ENCODE measurements at regions not wholly inside any gene's neighbourhood (a gene's known extent, or its start where the extent isn't known, plus 50 kb on each side); places are given as distances from the start of the nearest gene placed in this dataset.

DNA sequence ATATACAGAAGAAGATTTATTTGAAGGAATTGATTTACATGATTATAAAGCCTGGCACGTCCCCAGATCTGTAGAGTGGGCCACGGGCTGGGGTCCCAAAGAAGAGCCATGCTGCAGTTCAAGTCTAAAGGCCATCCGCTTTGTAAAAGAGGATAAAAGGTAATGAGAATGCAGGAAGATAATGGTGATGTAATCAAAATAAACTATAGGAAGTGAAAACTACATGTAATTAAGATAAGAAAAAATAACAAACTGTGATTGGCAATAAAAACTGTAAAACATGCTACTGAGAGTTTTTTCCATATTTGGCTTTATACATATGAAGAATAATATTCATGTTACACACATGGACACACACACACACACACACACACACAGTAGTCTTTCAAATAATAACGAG is 59.0 kb upstream of the TMEFF2 start:
- TF ChIP-seq EP300 (IDR thresholded peaks at IDR 0.05; ENCODE audit: borderline replicate concordance), result no peak
- no peak for TF ChIP-seq EGR1 (IDR thresholded peaks at IDR 0.05)
- no peak for TF ChIP-seq TCF12 (IDR thresholded peaks at IDR 0.05; ENCODE audit: low read depth)
- no peak for TF ChIP-seq TEAD4 (IDR thresholded peaks at IDR 0.05)
- TF ChIP-seq, protein P1, sequence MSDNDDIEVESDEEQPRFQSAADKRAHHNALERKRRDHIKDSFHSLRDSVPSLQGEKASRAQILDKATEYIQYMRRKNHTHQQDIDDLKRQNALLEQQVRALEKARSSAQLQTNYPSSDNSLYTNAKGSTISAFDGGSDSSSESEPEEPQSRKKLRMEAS (IDR thresholded peaks at IDR 0.05), result no peak
- no peak for TF ChIP-seq YY1 (IDR thresholded peaks at IDR 0.05; ENCODE audit: low read depth)
- no peak for TF ChIP-seq CREB1 (IDR thresholded peaks at IDR 0.05; ENCODE audit: low read depth)
- TF ChIP-seq, protein P2, sequence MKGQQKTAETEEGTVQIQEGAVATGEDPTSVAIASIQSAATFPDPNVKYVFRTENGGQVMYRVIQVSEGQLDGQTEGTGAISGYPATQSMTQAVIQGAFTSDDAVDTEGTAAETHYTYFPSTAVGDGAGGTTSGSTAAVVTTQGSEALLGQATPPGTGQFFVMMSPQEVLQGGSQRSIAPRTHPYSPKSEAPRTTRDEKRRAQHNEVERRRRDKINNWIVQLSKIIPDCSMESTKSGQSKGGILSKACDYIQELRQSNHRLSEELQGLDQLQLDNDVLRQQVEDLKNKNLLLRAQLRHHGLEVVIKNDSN (IDR thresholded peaks at IDR 0.05), result no peak
- TF ChIP-seq, protein P3, sequence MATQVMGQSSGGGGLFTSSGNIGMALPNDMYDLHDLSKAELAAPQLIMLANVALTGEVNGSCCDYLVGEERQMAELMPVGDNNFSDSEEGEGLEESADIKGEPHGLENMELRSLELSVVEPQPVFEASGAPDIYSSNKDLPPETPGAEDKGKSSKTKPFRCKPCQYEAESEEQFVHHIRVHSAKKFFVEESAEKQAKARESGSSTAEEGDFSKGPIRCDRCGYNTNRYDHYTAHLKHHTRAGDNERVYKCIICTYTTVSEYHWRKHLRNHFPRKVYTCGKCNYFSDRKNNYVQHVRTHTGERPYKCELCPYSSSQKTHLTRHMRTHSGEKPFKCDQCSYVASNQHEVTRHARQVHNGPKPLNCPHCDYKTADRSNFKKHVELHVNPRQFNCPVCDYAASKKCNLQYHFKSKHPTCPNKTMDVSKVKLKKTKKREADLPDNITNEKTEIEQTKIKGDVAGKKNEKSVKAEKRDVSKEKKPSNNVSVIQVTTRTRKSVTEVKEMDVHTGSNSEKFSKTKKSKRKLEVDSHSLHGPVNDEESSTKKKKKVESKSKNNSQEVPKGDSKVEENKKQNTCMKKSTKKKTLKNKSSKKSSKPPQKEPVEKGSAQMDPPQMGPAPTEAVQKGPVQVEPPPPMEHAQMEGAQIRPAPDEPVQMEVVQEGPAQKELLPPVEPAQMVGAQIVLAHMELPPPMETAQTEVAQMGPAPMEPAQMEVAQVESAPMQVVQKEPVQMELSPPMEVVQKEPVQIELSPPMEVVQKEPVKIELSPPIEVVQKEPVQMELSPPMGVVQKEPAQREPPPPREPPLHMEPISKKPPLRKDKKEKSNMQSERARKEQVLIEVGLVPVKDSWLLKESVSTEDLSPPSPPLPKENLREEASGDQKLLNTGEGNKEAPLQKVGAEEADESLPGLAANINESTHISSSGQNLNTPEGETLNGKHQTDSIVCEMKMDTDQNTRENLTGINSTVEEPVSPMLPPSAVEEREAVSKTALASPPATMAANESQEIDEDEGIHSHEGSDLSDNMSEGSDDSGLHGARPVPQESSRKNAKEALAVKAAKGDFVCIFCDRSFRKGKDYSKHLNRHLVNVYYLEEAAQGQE (IDR thresholded peaks at IDR 0.05; ENCODE audit: low read depth), result no peak
- TF ChIP-seq NFIC (IDR thresholded peaks at IDR 0.05), result no peak
- TF ChIP-seq CEBPB (IDR thresholded peaks at IDR 0.05), result no peak
- TF ChIP-seq RAD21 (IDR thresholded peaks at IDR 0.05; ENCODE audit: low read depth), result no peak
- no peak for TF ChIP-seq ZBTB7A (IDR thresholded peaks at IDR 0.05; ENCODE audit: low read depth)
- TF ChIP-seq TAF1 (IDR thresholded peaks at IDR 0.05; ENCODE audit: low read depth), result no peak
- no peak for TF ChIP-seq FOXM1 (IDR thresholded peaks at IDR 0.05; ENCODE audit: borderline replicate concordance, low read depth)

DNA sequence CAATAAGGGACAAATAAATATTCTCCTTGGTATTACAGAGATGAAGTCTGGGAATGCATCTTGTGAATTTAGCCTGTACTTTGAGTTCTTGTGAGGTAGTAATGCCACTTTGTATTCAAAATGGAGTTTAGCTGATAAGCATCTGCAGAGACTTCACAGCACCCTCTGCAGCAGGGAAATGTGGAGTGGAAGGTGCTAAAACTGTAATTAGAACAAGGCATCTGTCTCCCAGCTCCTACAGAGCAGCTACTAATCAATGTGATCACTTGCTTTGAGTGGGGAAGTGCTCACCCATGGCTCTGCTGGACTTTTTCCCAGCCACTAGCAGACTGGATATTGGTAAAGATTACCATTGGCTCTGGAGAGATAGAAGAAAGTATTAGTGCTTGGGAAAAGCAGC is 56.2 kb upstream of the TMEFF2 start:
- TF ChIP-seq CEBPB (IDR thresholded peaks at IDR 0.05), result no peak
- no peak for TF ChIP-seq TCF12 (IDR thresholded peaks at IDR 0.05; ENCODE audit: low read depth)
- no peak for TF ChIP-seq TAF1 (IDR thresholded peaks at IDR 0.05; ENCODE audit: low read depth)
- TF ChIP-seq EGR1 (IDR thresholded peaks at IDR 0.05), result no peak
- TF ChIP-seq YY1 (IDR thresholded peaks at IDR 0.05; ENCODE audit: low read depth), result no peak
- TF ChIP-seq FOXM1 (IDR thresholded peaks at IDR 0.05; ENCODE audit: borderline replicate concordance, low read depth), result no peak
- TF ChIP-seq CREB1 (IDR thresholded peaks at IDR 0.05; ENCODE audit: low read depth), result no peak
- TF ChIP-seq, protein P1 (IDR thresholded peaks at IDR 0.05), result no peak
- no peak for TF ChIP-seq TEAD4 (IDR thresholded peaks at IDR 0.05)
- TF ChIP-seq, protein P2 (IDR thresholded peaks at IDR 0.05), result no peak
- no peak for TF ChIP-seq RAD21 (IDR thresholded peaks at IDR 0.05; ENCODE audit: low read depth)
- TF ChIP-seq NFIC (IDR thresholded peaks at IDR 0.05), result no peak
- TF ChIP-seq, protein P3 (IDR thresholded peaks at IDR 0.05; ENCODE audit: low read depth), result no peak
- no peak for TF ChIP-seq ZBTB7A (IDR thresholded peaks at IDR 0.05; ENCODE audit: low read depth)
- TF ChIP-seq EP300 (IDR thresholded peaks at IDR 0.05; ENCODE audit: borderline replicate concordance), result no peak

DNA sequence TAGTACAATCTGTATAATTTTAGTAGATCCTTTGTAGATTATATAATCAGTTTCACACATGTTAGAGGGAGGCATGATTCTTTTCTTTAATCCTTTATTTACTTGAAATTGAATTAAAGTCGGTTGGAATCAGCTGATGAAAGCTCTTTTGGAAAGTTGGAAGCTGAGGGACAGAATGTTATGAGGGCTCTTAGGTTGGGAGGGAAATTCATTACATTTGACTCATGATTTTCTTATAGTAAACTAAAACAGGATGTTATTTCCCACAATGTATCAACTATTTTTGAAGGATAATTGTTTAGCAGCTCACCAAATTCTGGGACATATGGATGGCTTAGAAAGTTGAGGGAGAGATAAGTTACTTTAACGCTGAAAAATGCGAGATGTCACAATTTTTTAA is 52.7 kb upstream of the TMEFF2 start:
- TF ChIP-seq, protein P3 (IDR thresholded peaks at IDR 0.05; ENCODE audit: low read depth), result no peak
- TF ChIP-seq EP300 (IDR thresholded peaks at IDR 0.05; ENCODE audit: borderline replicate concordance), result no peak
- no peak for TF ChIP-seq TAF1 (IDR thresholded peaks at IDR 0.05; ENCODE audit: low read depth)
- TF ChIP-seq CREB1 (IDR thresholded peaks at IDR 0.05; ENCODE audit: low read depth), result no peak
- TF ChIP-seq, protein P2 (IDR thresholded peaks at IDR 0.05), result no peak
- no peak for TF ChIP-seq TEAD4 (IDR thresholded peaks at IDR 0.05)
- TF ChIP-seq EGR1 (IDR thresholded peaks at IDR 0.05), result no peak
- TF ChIP-seq NFIC (IDR thresholded peaks at IDR 0.05), result no peak
- TF ChIP-seq RAD21 (IDR thresholded peaks at IDR 0.05; ENCODE audit: low read depth), result no peak
- no peak for TF ChIP-seq FOXM1 (IDR thresholded peaks at IDR 0.05; ENCODE audit: borderline replicate concordance, low read depth)

DNA sequence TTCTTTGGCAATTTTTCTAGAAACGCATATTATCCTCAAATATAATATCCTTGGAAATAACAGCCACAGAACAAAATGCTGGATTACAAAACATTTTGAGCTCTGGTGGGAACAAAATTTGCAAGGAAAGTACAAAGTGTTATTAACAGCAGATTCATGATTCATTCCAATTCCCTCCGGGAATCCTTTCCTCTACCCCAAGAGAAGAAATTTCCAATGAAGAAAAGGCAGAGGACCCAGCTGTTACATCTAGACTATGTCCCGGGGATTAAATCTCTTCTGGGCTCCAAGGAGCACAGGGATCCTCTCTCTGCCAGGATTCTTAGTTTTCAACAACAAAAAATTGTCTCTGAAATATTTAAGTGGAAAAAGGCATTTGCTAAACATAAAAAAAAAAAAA is 51.6 kb upstream of the TMEFF2 start:
- TF ChIP-seq TAF1 (IDR thresholded peaks at IDR 0.05; ENCODE audit: low read depth) (no peak), TEAD4 (IDR thresholded peaks at IDR 0.05) (no peak), EGR1 (IDR thresholded peaks at IDR 0.05) (no peak), ZBTB7A (IDR thresholded peaks at IDR 0.05; ENCODE audit: low read depth) (no peak), FOXM1 (IDR thresholded peaks at IDR 0.05; ENCODE audit: borderline replicate concordance, low read depth) (no peak), CEBPB (IDR thresholded peaks at IDR 0.05) (no peak), TCF12 (IDR thresholded peaks at IDR 0.05; ENCODE audit: low read depth) (no peak), NFIC (IDR thresholded peaks at IDR 0.05) (no peak), YY1 (IDR thresholded peaks at IDR 0.05; ENCODE audit: low read depth) (no peak), CREB1 (IDR thresholded peaks at IDR 0.05; ENCODE audit: low read depth) (no peak), EP300 (IDR thresholded peaks at IDR 0.05; ENCODE audit: borderline replicate concordance) (no peak), RAD21 (IDR thresholded peaks at IDR 0.05; ENCODE audit: low read depth) (no peak)
- TF ChIP-seq, protein P3 (IDR thresholded peaks at IDR 0.05; ENCODE audit: low read depth), result no peak
- TF ChIP-seq, protein P2 (IDR thresholded peaks at IDR 0.05), result no peak
- TF ChIP-seq, protein P1 (IDR thresholded peaks at IDR 0.05), result no peak
